ENCODE measurements at regions not wholly inside any gene's neighbourhood (a gene's known extent, or its start where the extent isn't known, plus 50 kb on each side); places are given as distances from the start of the nearest gene placed in this dataset.

- TF ChIP-seq CTCF (IDR thresholded peaks at IDR 0.05) (no peak), POLR2A (IDR thresholded peaks at IDR 0.05) (no peak), POLR2AphosphoS5 (IDR thresholded peaks at IDR 0.05) (no peak), EP300 (IDR thresholded peaks at IDR 0.05) (no peak)
Measured at GRCh38 chr14:81889529-81889928, 355.9 kb upstream of the SEL1L start.
